NCI-H2107 (cell line): ENCODE measurements at regions not wholly inside any gene's neighbourhood (a gene's known extent, or its start where the extent isn't known, plus 50 kb on each side); places are given as distances from the start of the nearest gene placed in this dataset.

Experiments used
- DNase-seq: peaks from one replicate; lab custom pipeline; 2025; lab: John Stamatoyannopoulos, UW

- DNase-seq = no peak
These were observed 57.8 kb upstream of the ETAA1 start for GRCh38 chr2:67339234-67339885.

- DNase-seq = no peak
These were observed 56.8 kb upstream of the ETAA1 start for GRCh38 chr2:67340133-67341011.

GRCh38 chr2:67341012-67341318, 56.2 kb upstream of the ETAA1 start:
- no peak for DNase-seq

GRCh38 chr2:67341336-67341735, 55.8 kb upstream of the ETAA1 start:
- DNase-seq = no peak

GRCh38 chr2:67342394-67342793, 54.7 kb upstream of the ETAA1 start:
- DNase-seq = no peak

- DNase-seq = no peak
These were observed 50.3 kb upstream of the ETAA1 start for GRCh38 chr2:67346718-67347407.
